ENCODE measurements at regions not wholly inside any gene's neighbourhood (a gene's known extent, or its start where the extent isn't known, plus 50 kb on each side); places are given as distances from the start of the nearest gene placed in this dataset.

- Histone ChIP-seq H3K27ac (no peak overlapping the region), H3K9me3 (ENCODE audit: low read depth, low read length) (no peaks in the 10 kb centered on the region), H3K4me3 (no peak overlapping the region), H3K36me3 (ENCODE audit: insufficient read depth, low read length) (no peaks in the 10 kb centered on the region), H3K9ac (ENCODE audit: insufficient read length) (no peak overlapping the region)
- TF ChIP-seq FOXP2 (optimal IDR thresholded peaks at IDR 0.05; ENCODE audit: control extremely low read depth, extremely low read length, insufficient read depth) (no peak), EZH2 (IDR thresholded peaks at IDR 0.05) (no peak), POLR2AphosphoS5 (IDR thresholded peaks at IDR 0.05; ENCODE audit: borderline replicate concordance, low read depth, low read length) (no peak)
- no peak for DNase-seq (ENCODE audit: low read depth, low spot score)
These were observed 81.3 kb downstream of the RFPL4B start for GRCh38 chr6:112428477-112428876.

DNA sequence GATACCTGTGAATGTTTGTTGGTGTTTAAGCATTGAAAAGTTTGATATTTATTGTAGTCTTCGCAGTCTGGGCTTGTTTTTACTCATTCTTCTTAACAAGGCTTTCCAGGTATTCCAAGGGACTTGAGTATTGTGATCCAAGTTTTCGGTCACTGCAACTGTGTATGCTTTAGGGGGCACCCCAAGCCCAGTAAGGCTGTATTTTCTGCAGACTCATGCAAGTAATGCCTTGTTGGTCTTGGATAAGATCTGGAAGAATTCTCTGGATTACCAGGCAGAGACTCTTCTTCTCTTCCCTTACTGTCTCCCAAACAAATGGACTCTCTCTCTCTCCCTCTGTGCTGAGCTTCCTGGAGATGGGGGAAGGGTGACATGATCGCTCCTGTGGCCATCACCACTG is 82.1 kb downstream of the RFPL4B start:
- Histone ChIP-seq H3K9ac (ENCODE audit: insufficient read length) (no peak overlapping the region), H3K4me3 (no peak overlapping the region), H3K27ac (no peak overlapping the region), H3K36me3 (ENCODE audit: insufficient read depth, low read length) (no peaks in the 10 kb centered on the region), H3K9me3 (ENCODE audit: low read depth, low read length) (no peaks in the 10 kb centered on the region)
- DNase-seq (ENCODE audit: low read depth, low spot score): no peak
- TF ChIP-seq EZH2 (IDR thresholded peaks at IDR 0.05): no peak
- no peak for TF ChIP-seq FOXP2 (optimal IDR thresholded peaks at IDR 0.05; ENCODE audit: control extremely low read depth, extremely low read length, insufficient read depth)
- no peak for TF ChIP-seq POLR2AphosphoS5 (IDR thresholded peaks at IDR 0.05; ENCODE audit: borderline replicate concordance, low read depth, low read length)

DNA sequence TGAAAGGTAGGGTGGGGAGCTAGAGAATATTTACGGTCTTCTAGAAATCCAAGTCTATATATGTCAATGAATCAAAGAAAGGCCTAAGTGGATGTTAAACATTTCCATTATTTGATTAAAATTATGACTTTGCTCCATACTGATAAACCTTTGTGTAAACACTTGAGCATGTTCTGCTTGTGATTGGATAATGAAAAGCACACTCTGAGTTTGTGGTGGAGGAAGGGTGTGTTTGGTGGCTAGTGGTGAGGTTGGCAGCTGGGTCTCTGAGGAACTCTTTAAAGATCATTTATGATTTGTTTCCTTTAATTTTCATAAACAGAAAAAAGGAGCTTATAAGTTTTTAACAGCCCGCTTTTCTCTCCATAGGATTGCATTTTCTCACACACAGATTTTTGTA is 84.7 kb downstream of the RFPL4B start:
- no peaks in the 10 kb centered on the region for H3K36me3 ChIP-seq (ENCODE audit: insufficient read depth, low read length)
- no peak overlapping the region for H3K9ac ChIP-seq (ENCODE audit: insufficient read length)
- no peak overlapping the region for H3K4me3 ChIP-seq
- H3K27ac ChIP-seq: no peak overlapping the region
- no peaks in the 10 kb centered on the region for H3K9me3 ChIP-seq (ENCODE audit: low read depth, low read length)
- TF ChIP-seq FOXP2 (optimal IDR thresholded peaks at IDR 0.05; ENCODE audit: control extremely low read depth, extremely low read length, insufficient read depth): no peak
- no peak for TF ChIP-seq POLR2AphosphoS5 (IDR thresholded peaks at IDR 0.05; ENCODE audit: borderline replicate concordance, low read depth, low read length)
- no peak for TF ChIP-seq EZH2 (IDR thresholded peaks at IDR 0.05)
- DNase-seq (ENCODE audit: low read depth, low spot score): no peak

DNA sequence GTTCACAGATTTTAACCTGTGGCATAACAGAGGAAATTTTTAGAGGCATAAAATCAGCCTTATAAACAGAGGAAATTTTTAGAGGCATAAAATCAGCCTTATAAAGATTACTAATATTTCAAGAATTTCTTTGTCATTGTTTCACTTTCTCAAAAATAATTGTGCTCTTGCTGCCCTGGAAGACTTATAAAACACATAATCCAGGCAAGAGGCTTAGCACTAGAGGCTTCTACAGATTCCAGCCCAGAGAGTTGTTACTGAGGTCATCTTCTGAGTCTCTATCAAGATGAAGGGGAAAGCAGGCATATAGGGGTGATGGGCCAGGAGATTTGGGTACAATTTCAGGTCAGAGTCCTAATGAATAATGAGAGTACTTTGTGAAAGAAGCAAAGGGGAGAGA is 85.7 kb downstream of the RFPL4B start:
- Histone ChIP-seq H3K9ac (ENCODE audit: insufficient read length) (no peak overlapping the region), H3K36me3 (ENCODE audit: insufficient read depth, low read length) (no peaks in the 10 kb centered on the region), H3K27ac (no peak overlapping the region), H3K9me3 (ENCODE audit: low read depth, low read length) (no peaks in the 10 kb centered on the region), H3K4me3 (no peak overlapping the region)
- TF ChIP-seq POLR2AphosphoS5 (IDR thresholded peaks at IDR 0.05; ENCODE audit: borderline replicate concordance, low read depth, low read length) (no peak), EZH2 (IDR thresholded peaks at IDR 0.05) (no peak), FOXP2 (optimal IDR thresholded peaks at IDR 0.05; ENCODE audit: control extremely low read depth, extremely low read length, insufficient read depth) (no peak)
- DNase-seq (ENCODE audit: low read depth, low spot score): no peak

- no peak overlapping the region for H3K27ac ChIP-seq
- H3K9ac ChIP-seq (ENCODE audit: insufficient read length): no peak overlapping the region
- no peak for DNase-seq (ENCODE audit: low read depth, low spot score)
- no peak overlapping the region for H3K4me3 ChIP-seq
- TF ChIP-seq EZH2 (IDR thresholded peaks at IDR 0.05): no peak
- no peak for TF ChIP-seq FOXP2 (optimal IDR thresholded peaks at IDR 0.05; ENCODE audit: control extremely low read depth, extremely low read length, insufficient read depth)
- TF ChIP-seq POLR2AphosphoS5 (IDR thresholded peaks at IDR 0.05; ENCODE audit: borderline replicate concordance, low read depth, low read length): no peak
- no peaks in the 10 kb centered on the region for H3K9me3 ChIP-seq (ENCODE audit: low read depth, low read length)
- H3K36me3 ChIP-seq (ENCODE audit: insufficient read depth, low read length): no peaks in the 10 kb centered on the region
These were observed 86.3 kb downstream of the RFPL4B start for GRCh38 chr6:112433457-112433856.

DNA sequence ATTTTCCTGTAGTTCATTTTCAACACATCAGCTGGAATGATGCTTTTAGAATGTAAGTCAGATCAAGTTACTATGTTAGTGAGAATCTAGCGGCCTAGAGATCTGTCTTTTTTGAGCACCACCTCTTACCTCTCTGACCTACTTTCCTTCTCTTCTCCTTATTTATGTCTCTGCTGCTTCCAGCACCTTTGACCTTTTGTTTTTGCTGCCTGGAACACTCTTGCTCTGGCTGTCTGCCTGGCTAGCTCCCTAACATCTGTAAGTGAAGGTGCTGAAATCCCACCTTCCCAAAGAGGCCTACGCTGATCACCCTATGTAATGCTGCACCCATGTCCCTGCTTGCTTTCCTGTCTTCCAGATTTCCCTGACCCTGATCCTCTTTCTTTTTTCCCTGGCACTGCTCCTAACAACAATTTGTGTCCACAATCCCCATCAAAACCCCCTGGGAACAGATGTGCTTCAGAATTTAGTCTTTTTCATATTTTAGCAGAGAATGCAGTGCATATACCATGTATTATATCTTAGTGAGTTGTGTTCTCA is 87.8 kb downstream of the RFPL4B start:
- H3K9ac ChIP-seq (ENCODE audit: insufficient read length): no peak overlapping the region
- no peak for DNase-seq (ENCODE audit: low read depth, low spot score)
- H3K4me3 ChIP-seq: no peak overlapping the region
- no peaks in the 10 kb centered on the region for H3K9me3 ChIP-seq (ENCODE audit: low read depth, low read length)
- TF ChIP-seq FOXP2 (optimal IDR thresholded peaks at IDR 0.05; ENCODE audit: control extremely low read depth, extremely low read length, insufficient read depth) (no peak), EZH2 (IDR thresholded peaks at IDR 0.05) (no peak), POLR2AphosphoS5 (IDR thresholded peaks at IDR 0.05; ENCODE audit: borderline replicate concordance, low read depth, low read length) (no peak)
- no peaks in the 10 kb centered on the region for H3K36me3 ChIP-seq (ENCODE audit: insufficient read depth, low read length)
- H3K27ac ChIP-seq: no peak overlapping the region

GRCh38 chr6:112437058-112437457 is 89.9 kb downstream of the RFPL4B start:
- Histone ChIP-seq H3K9ac (ENCODE audit: insufficient read length) (no peak overlapping the region), H3K4me3 (no peak overlapping the region), H3K36me3 (ENCODE audit: insufficient read depth, low read length) (no peaks in the 10 kb centered on the region), H3K9me3 (ENCODE audit: low read depth, low read length) (no peaks in the 10 kb centered on the region), H3K27ac (no peak overlapping the region)
- no peak for DNase-seq (ENCODE audit: low read depth, low spot score)
- TF ChIP-seq EZH2 (IDR thresholded peaks at IDR 0.05) (no peak), POLR2AphosphoS5 (IDR thresholded peaks at IDR 0.05; ENCODE audit: borderline replicate concordance, low read depth, low read length) (no peak), FOXP2 (optimal IDR thresholded peaks at IDR 0.05; ENCODE audit: control extremely low read depth, extremely low read length, insufficient read depth) (no peak)

- Histone ChIP-seq H3K27ac (no peak overlapping the region), H3K4me3 (no peak overlapping the region), H3K36me3 (ENCODE audit: insufficient read depth, low read length) (no peaks in the 10 kb centered on the region), H3K9me3 (ENCODE audit: low read depth, low read length) (no peaks in the 10 kb centered on the region), H3K9ac (ENCODE audit: insufficient read length) (no peak overlapping the region)
- no peak for TF ChIP-seq EZH2 (IDR thresholded peaks at IDR 0.05)
- no peak for TF ChIP-seq POLR2AphosphoS5 (IDR thresholded peaks at IDR 0.05; ENCODE audit: borderline replicate concordance, low read depth, low read length)
- no peak for TF ChIP-seq FOXP2 (optimal IDR thresholded peaks at IDR 0.05; ENCODE audit: control extremely low read depth, extremely low read length, insufficient read depth)
- no peak for DNase-seq (ENCODE audit: low read depth, low spot score)
These were observed 91.9 kb downstream of the RFPL4B start for GRCh38 chr6:112439010-112439409.

DNA sequence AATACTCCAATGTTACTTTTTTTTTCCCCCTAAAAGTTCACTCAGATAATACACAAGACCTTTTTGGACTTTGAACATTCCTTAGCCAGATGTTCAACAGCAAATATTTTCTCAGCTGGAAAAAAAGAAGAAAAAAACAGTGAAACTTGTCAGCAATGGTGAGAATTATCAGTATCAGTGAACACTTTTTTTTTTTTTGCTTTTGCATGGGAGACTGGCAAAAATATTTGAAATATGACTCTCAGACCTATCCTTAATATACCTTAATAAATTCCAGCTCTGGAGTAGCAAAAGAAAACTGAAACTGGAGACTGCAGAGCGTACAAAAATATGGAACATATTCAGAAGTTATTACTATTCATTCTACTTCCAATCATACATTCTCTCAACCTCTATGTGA is 92.3 kb downstream of the RFPL4B start:
- DNase-seq (ENCODE audit: low read depth, low spot score): no peak
- no peak for TF ChIP-seq EZH2 (IDR thresholded peaks at IDR 0.05)
- no peak for TF ChIP-seq FOXP2 (optimal IDR thresholded peaks at IDR 0.05; ENCODE audit: control extremely low read depth, extremely low read length, insufficient read depth)
- TF ChIP-seq POLR2AphosphoS5 (IDR thresholded peaks at IDR 0.05; ENCODE audit: borderline replicate concordance, low read depth, low read length): no peak
- H3K27ac ChIP-seq: no peak overlapping the region
- H3K9ac ChIP-seq (ENCODE audit: insufficient read length): no peak overlapping the region
- H3K9me3 ChIP-seq (ENCODE audit: low read depth, low read length): no peaks in the 10 kb centered on the region
- no peaks in the 10 kb centered on the region for H3K36me3 ChIP-seq (ENCODE audit: insufficient read depth, low read length)
- H3K4me3 ChIP-seq: no peak overlapping the region

All from SK-N-MC (cell line).